Colonic mucosa (tissue), 4 donors: ENCODE measurements at regions not wholly inside any gene's neighbourhood (a gene's known extent, or its start where the extent isn't known, plus 50 kb on each side); places are given as distances from the start of the nearest gene placed in this dataset.

ENCODE experiments used
- DNase-seq: peaks from one replicate; pipeline ENCODE4 v3.0.0-alpha.2; 2020
- H3K27ac ChIP-seq: fragments of 200-600 bp; one replicate; pipeline ENCODE4 v1.8.0; 2021
- H3K27me3 ChIP-seq: fragments of 200-600 bp; one replicate; pipeline ENCODE4 v1.8.0; 2021
- H3K36me3 ChIP-seq: fragments of 200-600 bp; one replicate; pipeline ENCODE4 v1.8.0; 2021
- H3K4me1 ChIP-seq: fragments of 200-600 bp; one replicate; pipeline ENCODE4 v1.8.0; 2021; ENCODE audit warnings: mild to moderate bottlenecking
- H3K4me3 ChIP-seq: fragments of 200-600 bp; one replicate; pipeline ENCODE4 v1.8.0; 2021
- H3K9ac ChIP-seq, 2 donors: one replicate each; pipeline ENCODE4 v1.7.0; 2013; ENCODE audit warnings: control low read depth in 2 of 2, low read depth in 2 of 2, low read length in 2 of 2
- H3K9me3 ChIP-seq: fragments of 200-600 bp; one replicate; pipeline ENCODE4 v1.8.0; 2021
- intact Hi-C: fragments of 100-400 bp; cut with DNase I; formaldehyde crosslinking; loops from one replicate; pipeline ENCODE4 v1.14.1; 2022
- TF ChIP-seq, protein P1 (sequence below): fragments of 200-600 bp; IDR thresholded peaks from one replicate; pipeline ENCODE4 v1.8.0; 2022; ENCODE audit warnings: antibody characterized with exemption, mild to moderate bottlenecking
- donor health status: healthy.
- donor health status: DM: no; HTN: no; CAD: no.
- donor health status: DM: no; HTN: no; CAD: no.

DNA sequence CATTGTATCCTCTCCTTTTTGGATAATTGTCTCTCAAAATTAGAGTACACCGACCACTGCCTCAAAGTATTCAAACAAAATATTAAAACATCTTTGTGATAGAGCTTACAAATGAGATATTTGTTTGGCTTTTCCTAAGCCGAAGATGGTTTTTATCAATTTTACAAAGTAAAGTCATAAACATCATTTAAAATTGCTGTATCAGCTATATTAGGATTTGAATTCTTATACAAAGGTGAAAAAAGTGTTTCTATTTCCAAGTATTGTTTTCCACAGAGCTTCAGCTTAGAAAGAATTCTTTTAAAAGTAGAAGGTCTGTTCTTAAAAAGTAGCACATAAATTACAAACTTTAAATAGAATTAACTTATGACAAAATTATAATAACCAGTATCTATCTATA lies 116.6 kb upstream of the IFNE start:
- H3K27me3 ChIP-seq = no peaks in the 10 kb centered on the region
- no peaks in the 10 kb centered on the region for H3K9me3 ChIP-seq
- intact Hi-C loops = no loop called here
- TF ChIP-seq, protein P1, sequence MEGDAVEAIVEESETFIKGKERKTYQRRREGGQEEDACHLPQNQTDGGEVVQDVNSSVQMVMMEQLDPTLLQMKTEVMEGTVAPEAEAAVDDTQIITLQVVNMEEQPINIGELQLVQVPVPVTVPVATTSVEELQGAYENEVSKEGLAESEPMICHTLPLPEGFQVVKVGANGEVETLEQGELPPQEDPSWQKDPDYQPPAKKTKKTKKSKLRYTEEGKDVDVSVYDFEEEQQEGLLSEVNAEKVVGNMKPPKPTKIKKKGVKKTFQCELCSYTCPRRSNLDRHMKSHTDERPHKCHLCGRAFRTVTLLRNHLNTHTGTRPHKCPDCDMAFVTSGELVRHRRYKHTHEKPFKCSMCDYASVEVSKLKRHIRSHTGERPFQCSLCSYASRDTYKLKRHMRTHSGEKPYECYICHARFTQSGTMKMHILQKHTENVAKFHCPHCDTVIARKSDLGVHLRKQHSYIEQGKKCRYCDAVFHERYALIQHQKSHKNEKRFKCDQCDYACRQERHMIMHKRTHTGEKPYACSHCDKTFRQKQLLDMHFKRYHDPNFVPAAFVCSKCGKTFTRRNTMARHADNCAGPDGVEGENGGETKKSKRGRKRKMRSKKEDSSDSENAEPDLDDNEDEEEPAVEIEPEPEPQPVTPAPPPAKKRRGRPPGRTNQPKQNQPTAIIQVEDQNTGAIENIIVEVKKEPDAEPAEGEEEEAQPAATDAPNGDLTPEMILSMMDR = no peak
- H3K9ac ChIP-seq = no peak overlapping the region
- no peaks in the 10 kb centered on the region for H3K36me3 ChIP-seq
- no peak overlapping the region for H3K4me3 ChIP-seq
- no peak for DNase-seq
- no peaks in the 10 kb centered on the region for H3K4me1 ChIP-seq
- no peak overlapping the region for H3K27ac ChIP-seq

DNA sequence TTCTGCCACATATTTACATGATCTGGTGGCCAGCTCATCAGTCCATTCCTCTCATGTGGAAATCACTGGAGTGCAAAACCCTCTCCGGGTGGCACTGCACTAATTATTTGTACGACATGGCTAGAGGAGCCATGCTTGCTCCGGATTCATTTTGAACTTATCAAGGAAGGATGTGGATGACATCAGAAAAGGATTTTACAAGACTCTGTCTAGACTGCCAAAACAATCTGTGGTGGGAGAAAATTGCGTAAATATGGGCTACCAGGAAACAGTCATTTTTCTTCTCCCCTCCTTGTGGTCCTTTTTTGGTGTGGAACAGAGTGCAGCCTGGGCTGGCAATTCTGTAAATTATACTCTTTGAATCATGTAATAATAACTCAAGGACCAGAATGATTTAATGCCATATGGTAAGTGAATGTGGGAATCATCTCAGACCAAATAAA lies 123.4 kb upstream of the IFNE start:
- Histone ChIP-seq H3K36me3 (no peaks in the 10 kb centered on the region), H3K27ac (no peak overlapping the region), H3K9me3 (no peaks in the 10 kb centered on the region), H3K4me3 (no peak overlapping the region), H3K4me1 (no peaks in the 10 kb centered on the region), H3K27me3 (no peaks in the 10 kb centered on the region), H3K9ac (no peak overlapping the region)
- TF ChIP-seq, protein P1 = no peak
- DNase-seq = no peak
- intact Hi-C loops = no loop called here

DNA sequence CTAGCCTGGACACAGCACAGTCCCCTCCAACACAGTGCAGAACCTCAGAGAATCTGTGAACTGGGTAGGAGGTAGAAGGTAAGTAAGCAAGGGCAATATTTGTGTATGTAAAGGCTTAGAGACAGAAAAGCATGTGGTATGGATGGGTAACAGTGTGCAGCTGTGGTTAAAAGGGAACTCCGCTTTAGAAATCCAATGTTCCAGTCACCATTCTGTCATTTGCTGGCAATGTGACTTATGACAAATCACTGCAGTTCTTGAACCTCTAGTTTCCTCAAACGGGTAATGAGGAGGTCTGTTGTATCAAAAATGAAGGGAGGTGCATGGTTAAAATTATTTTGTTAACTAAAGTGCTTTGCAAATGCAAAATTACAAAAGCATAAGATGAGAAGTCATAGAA lies 125.5 kb upstream of the IFNE start:
- Histone ChIP-seq H3K4me1 (no peaks in the 10 kb centered on the region), H3K36me3 (no peaks in the 10 kb centered on the region), H3K9me3 (no peaks in the 10 kb centered on the region), H3K4me3 (no peak overlapping the region), H3K9ac (no peak overlapping the region), H3K27ac (no peak overlapping the region), H3K27me3 (no peaks in the 10 kb centered on the region)
- TF ChIP-seq, protein P1 = no peak
- no peak for DNase-seq
- intact Hi-C loops = no loop called here

DNA sequence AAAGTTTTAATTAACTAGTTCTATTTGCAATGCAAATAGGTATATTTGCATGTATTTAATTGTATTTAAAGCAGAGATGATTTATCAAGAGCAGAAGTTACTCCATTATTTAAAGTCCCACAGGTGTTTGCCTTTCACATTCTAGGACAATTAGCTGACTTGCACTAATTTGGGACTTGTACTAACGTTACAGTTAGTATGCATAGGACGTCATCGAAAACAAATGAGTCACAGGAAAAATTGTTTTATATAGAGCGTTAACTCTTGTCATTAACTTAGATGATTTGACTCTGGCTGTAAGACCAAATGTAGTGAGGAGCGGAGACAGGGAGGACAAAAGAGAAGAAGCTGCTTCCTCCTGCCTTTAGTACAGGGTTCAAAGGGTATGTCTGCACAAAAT lies 126.1 kb upstream of the IFNE start:
- H3K27ac ChIP-seq = no peak overlapping the region
- TF ChIP-seq, protein P1 = no peak
- no peaks in the 10 kb centered on the region for H3K4me1 ChIP-seq
- intact Hi-C loops = no loop called here
- H3K9me3 ChIP-seq = no peaks in the 10 kb centered on the region
- no peak overlapping the region for H3K4me3 ChIP-seq
- no peak for DNase-seq
- no peaks in the 10 kb centered on the region for H3K27me3 ChIP-seq
- H3K36me3 ChIP-seq = no peaks in the 10 kb centered on the region
- no peak overlapping the region for H3K9ac ChIP-seq

DNA sequence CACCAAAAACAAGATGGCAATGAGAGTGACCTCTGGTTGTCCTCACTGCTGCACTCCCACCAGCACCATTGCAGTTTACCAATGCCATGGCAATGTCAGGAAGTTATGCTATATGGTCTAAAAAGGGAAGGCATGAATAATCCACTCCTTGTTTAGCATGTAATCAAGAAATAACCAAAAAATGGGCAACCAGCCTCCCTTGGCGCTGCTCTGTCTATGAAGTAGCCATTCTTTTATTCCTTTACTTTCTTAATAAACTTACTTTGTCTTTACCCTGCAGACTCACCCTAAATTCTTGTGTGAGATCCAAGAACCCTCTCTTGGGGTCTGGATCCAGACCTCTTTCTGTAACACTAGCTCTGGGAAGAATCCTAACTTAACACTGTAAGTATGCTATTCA lies 127.4 kb upstream of the IFNE start:
- Histone ChIP-seq H3K4me1 (no peaks in the 10 kb centered on the region), H3K36me3 (no peaks in the 10 kb centered on the region), H3K9ac (no peak overlapping the region), H3K27ac (no peak overlapping the region), H3K27me3 (no peaks in the 10 kb centered on the region), H3K4me3 (no peak overlapping the region), H3K9me3 (no peaks in the 10 kb centered on the region)
- TF ChIP-seq, protein P1 = no peak
- intact Hi-C loops = no loop called here
- DNase-seq = no peak

DNA sequence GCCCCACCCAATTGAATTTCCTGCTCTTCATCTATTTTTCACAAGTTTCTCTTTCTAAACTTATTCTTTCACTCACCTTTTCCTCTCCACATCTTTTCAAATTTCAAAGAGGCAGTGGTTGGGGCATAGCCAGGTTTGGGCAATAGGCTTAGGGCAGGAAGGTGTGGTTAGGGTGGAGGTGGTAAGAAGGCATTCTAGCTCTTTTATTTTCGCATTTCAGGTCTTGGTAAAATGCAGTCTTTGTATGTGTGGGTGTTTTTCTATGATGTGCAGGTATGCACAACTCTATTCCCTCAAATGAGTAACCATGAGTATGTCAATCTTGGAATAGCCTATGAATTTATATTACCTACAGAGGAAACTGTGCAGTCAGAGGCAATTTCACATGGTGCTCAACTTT lies 129.8 kb upstream of the IFNE start:
- H3K4me3 ChIP-seq = no peak overlapping the region
- intact Hi-C loops = no loop called here
- no peaks in the 10 kb centered on the region for H3K4me1 ChIP-seq
- no peak overlapping the region for H3K9ac ChIP-seq
- no peaks in the 10 kb centered on the region for H3K9me3 ChIP-seq
- H3K36me3 ChIP-seq = no peaks in the 10 kb centered on the region
- H3K27me3 ChIP-seq = no peaks in the 10 kb centered on the region
- no peak for DNase-seq
- no peak overlapping the region for H3K27ac ChIP-seq
- TF ChIP-seq, protein P1 = no peak
